Femur (tissue), 1 donor: ENCODE measurements at regions not wholly inside any gene's neighbourhood (a gene's known extent, or its start where the extent isn't known, plus 50 kb on each side); places are given as distances from the start of the nearest gene placed in this dataset.

Source experiments
- DNase-seq: peaks from one replicate; pipeline ENCODE4 v3.0.0-alpha.2; 2017

- DNase-seq, result no peak
Observed at GRCh38 chr14:49218436-49219092, 367.6 kb downstream of the RPS29 start.

DNA sequence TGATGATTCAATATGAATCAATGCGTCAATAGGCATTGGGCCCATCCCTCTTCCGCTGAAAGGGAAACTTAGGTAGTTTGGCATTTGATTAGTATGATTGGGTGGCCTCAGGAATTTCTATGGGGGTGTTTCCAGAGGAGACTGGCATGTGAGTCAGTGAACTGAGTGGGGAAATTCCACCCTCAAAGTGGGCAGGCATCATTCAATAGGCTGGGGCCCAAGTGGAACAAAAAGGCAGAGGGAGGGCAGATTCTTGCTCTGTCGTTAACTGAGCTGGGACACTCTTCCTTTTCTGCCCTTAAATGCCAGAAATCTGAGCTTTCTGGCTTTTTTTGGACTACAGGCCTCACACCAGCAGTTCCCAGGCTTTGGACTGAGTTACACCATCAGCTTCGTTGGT is 373.5 kb downstream of the RPS29 start:
- DNase-seq, result no peak

GRCh38 chr14:49209416-49209815 is 376.8 kb downstream of the RPS29 start:
- no peak for DNase-seq

DNA sequence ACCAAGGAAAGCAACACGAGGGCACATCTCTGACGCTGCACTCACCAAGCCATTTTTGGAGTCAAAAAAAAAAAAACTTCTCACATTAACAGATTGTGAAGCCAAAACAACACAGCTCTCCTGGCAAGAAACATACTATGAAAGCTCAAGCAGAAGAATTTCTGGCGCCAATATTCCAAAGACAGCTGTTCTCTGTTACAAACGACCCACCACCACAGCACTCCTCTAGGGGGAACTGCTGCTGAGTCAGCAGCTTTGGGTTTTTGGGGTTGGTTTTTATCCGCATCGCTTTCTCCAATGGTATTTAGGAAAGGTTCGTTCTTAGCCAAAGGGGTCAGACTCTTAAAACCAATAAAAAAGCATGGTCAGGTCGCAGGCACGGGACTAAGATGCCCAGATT is 379.4 kb downstream of the RPS29 start:
- peak; percentile 32 for DNase-seq

DNA sequence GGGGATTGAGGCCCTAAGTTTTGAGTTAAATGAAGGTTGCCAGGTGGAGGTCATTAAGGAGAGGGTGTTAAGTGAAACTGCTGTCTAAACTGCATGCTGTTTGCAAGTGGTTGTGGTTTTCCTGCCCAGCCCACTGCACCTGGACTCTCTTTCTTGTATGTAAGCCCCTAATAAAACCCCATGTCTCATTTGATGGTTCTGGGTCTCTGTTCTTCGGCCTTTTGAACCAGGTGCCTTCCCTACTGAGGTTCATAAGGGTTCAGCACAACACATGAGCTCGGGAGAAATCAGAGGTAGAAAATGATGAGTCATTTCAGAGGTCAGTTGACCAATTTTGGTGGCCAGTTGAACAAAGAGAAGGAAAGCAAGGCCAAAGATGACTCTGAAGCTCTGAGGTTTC is 382.5 kb downstream of the RPS29 start:
- no peak for DNase-seq

GRCh38 chr14:49199159-49199558 is 387.0 kb downstream of the RPS29 start:
- DNase-seq, result no peak

DNA sequence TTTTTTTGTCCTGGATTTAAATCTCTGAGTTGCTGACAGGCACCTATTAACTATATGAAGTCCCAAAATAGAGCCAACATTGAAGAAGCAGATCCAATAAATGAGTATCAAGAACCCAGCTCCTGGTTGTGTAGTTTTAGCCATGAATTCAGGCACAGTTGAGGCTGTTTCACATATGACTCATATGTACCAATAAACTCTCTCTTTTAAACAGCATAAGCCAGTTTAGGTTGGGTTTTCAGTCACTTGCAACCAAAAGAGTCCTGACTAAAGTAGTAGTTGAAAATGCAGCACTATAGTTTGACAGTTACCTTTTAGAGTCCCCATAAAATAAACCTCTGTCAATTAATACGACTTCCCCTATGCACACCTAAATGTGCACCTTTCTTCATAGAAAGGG is 389.9 kb downstream of the RPS29 start:
- DNase-seq, result no peak

DNA sequence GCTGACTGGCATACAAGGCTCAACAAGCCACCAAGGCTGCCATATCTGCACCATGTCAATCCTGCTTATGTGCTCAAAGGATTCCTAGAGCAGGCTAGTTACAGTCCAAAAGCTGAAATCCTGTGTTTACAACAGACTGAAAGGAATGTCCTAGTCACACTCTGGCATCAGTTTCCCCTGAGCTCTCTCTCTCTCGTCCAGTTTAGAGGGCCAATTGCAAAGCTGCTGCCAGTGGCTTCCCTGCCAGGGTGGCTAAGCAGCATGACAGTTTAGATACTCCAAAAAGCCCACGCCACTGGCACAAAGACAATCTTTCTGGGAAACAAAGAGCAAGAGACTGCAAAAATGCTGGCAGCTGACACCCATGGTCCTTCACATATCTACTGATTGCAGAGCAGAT is 392.1 kb downstream of the RPS29 start:
- DNase-seq, result peak; percentile 61

DNA sequence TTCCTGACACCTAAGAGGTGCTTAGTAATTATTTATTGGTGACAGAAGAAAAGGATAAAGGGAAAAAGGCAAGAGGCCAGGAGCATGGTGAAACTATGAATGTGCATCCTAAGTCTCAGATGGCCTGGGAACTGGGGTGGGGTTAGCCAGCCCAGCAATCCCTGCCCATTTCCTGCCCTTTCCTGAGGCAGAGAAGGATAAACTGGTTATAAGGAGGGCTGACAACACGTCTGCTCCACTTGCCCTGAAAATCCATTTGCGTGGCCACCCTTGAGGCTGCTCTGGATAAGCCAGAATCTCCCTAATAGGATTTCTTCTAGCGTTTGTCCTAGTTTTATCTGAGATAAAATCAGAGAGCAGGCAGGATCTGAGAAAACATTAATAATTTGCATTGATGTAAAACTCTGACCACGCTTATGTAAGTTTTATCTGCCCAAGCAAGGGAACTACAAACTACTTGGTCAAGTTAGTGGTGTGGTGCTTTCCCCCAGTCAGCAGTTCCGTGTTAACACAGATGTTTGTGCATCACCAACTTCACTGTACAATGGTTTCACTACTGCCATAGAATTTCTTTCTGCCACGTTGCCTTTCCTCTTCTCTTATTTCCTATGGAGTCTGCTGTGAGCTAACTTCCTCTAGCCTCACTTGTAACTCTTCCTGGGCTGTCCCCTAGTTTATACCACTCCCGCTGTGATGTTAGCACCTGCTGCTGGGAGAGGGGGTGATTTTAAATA is 392.7 kb downstream of the RPS29 start:
- no peak for DNase-seq

GRCh38 chr14:49191380-49191779 is 394.8 kb downstream of the RPS29 start:
- no peak for DNase-seq

DNA sequence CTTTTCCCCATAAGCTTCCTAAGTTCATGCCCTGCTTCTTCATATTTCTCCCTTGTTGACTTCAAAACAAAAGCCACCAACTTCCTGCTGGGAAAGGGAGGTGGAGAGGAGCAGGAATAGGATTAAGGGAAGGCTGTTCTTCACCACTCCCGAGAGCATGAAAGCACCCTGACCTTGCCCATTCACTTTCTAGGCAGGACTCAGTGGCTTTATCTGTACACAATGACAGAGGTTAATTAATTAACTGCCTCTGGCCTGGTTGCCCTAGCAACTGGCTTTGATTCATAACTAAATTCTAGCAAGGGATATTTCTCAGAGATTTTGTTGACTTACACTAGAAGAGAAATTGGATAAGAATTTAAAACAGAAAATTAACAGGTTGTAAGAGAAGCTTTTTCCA is 396.8 kb downstream of the RPS29 start:
- DNase-seq, result no peak

DNA sequence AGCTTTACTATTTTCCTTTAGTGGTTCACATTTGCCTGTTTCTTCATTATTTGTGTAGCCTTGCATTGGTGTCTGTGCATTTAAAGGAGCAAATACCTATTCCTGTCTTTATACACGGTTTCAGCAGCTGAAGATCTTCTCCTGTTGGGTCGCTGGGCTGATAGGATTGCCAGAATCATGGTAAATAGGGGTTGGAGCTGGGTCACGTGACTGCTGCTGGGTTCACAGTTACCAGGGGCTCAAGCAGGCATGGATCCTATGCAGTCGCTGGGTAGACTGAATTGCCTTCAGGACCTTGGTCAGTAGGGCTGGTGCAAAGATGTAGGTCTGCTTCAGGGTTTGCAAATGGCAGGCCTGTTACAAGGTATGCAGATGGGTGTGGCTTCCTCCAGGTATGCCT is 398.4 kb downstream of the RPS29 start:
- no peak for DNase-seq

- peak; percentile 56 for DNase-seq
Observed at GRCh38 chr14:49173765-49174373, 412.3 kb downstream of the RPS29 start.

DNA sequence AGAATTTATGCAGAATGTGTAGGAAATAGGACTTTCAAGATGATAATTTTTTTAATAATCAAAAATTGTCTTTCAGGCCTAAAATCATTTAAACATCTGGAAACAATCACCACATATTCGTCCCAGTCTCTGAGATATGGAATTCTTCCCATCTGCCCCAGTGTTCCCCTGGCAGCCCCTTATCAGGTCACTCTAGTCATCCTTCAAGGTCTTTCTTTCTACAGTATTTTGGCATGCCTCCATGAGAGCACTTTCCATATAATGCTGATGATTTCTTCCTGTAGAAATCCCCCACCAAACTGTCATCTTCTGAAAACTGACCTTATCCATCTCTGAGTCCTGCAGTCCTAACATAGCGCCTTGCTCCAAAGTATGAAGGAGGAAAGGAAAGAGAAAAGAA is 422.1 kb downstream of the RPS29 start:
- no peak for DNase-seq

DNA sequence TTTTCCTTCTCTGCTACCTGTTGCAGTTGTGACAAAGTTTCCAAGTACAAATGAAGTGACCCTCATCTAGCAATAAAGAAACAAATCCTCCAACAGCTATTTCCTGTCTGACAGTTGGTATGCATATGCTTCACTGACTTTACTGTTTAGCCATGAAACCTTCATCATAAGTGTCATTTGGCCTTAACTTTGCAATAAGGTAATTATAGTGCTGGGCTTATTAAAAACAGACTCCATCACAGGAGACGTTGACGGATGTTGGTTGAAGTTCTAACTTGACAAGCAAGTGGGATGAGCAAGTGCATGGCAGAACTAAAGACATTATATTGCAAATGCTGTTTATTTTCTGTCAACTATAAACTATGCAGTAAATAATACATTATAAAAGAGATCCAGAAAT is 425.2 kb downstream of the RPS29 start:
- no peak for DNase-seq

- DNase-seq, result no peak
Observed at GRCh38 chr14:49159081-49159480, 427.1 kb downstream of the RPS29 start.

DNA sequence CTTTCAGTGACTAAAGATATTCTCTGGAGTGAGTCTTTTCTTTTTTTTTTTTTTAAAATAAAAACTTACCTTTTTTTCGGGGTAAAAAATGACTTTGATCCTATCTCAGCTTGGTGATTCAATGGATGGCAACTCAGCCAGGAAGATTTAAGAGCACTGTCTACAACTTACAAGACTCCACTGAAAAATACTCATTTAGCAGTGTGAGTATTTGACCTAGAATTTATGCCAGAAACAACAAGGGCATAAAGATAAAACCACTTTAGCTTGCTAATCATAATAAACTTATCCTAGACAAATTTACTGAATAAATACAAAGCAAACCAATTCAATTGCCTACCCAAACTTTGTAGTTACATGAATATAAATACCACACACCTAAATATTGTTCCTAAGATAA is 446.6 kb downstream of the RPS29 start:
- no peak for DNase-seq

DNA sequence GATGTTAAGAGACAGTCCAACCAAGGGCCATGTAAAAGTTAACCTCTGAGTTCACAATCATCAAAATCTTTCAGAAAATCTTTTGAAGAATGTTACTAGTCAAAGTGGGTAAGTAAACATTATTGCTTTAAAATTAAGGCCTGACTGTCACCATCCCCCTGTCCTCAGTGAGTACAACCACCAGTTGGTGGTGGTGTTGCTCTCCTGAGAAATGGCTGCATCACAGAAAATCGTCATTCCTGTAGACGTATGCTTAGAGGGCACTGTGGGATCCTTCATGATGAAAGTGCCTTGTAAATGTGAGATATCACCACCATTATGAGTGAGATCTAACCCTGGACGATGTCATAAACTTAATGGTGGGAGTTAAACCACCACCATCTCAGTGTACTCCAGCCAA is 451.2 kb downstream of the RPS29 start:
- no peak for DNase-seq

DNA sequence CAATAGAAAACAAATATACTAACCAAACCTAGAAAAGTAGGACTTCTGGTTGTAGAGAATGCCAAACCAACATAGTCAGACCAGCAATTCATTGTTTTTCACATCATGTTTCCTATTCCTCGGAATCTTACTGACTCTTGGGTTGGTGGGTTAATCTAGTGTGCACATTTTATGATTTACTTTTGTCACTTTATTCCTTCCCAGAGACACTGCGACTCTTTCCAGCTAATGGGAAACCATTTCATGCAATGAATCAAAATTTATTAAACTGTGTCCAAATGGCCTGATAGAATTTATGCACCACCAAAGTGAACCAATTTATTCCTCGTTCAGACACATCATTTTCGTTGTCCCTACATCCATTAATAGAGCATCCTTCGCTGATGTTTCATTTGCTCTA is 464.9 kb downstream of the RPS29 start:
- no peak for DNase-seq

GRCh38 chr14:49114161-49114893 is 471.9 kb downstream of the RPS29 start:
- DNase-seq, result no peak

- no peak for DNase-seq
Observed at GRCh38 chr14:49106741-49107667, 479.2 kb downstream of the RPS29 start.

DNA sequence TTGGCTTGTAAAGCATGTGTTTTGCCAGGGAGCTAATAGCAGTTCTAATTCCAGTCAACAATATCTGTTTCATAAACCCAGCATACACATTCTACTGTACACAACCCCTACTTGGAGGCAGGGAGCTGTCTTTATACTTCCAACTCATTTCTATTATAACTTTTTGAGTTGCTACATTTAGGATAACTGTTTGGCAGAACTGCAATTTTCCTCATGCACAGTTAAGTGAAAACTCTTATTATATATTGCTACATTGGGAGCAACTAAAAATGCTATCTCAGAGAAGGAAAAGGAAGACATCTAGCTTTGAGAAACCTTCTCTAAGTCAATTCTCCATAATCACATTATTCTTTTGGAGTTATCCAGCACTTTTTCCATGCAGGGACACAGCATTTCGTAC is 480.2 kb downstream of the RPS29 start:
- no peak for DNase-seq

DNA sequence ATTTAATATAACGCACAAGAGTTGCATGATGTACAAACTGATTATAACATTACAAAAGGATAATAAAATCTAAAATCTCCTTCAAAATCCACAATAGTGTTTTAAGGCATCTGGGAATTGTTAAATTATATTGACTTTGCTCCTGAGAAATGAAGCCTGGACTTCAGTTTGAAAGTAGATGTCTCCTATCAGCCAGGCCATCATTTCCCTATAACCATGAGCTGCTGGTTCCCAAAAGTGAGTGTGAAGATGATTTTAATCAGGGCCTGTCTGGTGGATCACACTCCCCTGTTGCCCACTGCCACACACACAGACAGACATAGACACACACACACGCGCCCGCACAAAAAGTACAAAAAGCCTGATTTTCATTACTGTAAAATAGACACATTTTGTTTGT is 480.7 kb downstream of the RPS29 start:
- DNase-seq, result no peak
